ENCODE measurements at regions not wholly inside any gene's neighbourhood (a gene's known extent, or its start where the extent isn't known, plus 50 kb on each side); places are given as distances from the start of the nearest gene placed in this dataset.

- TF ChIP-seq POLR2A (IDR thresholded peaks at IDR 0.05) = no peak
- TF ChIP-seq POLR2AphosphoS5 (IDR thresholded peaks at IDR 0.05; ENCODE audit: insufficient read depth in 1 of 2, low read depth in 1 of 2) = no peak
- no peak for TF ChIP-seq CTCF (IDR thresholded peaks at IDR 0.05)
- intact Hi-C loops (cut with DNase I) = no loop called here
Measured at GRCh38 chr1:57959531-57960241, 535.8 kb upstream of the DAB1 start.

GRCh38 chr1:57957576-57957975, 533.7 kb upstream of the DAB1 start:
- no peaks in the 10 kb centered on the region for H3K9me3 ChIP-seq
- H3K27ac ChIP-seq = no peak overlapping the region
- DNase-seq (ENCODE audit: extremely low spot score in 2 of 2) = no peak
- H3K36me3 ChIP-seq = no peaks in the 10 kb centered on the region
- no peak overlapping the region for H3K4me3 ChIP-seq
- TF ChIP-seq POLR2A (IDR thresholded peaks at IDR 0.05) = no peak
- TF ChIP-seq CTCF (IDR thresholded peaks at IDR 0.05) = no peak
- no peak for TF ChIP-seq POLR2AphosphoS5 (IDR thresholded peaks at IDR 0.05; ENCODE audit: insufficient read depth in 1 of 2, low read depth in 1 of 2)
- intact Hi-C loops (cut with DNase I) = no loop called here
- H3K4me1 ChIP-seq = no peaks in the 10 kb centered on the region
- H3K27me3 ChIP-seq = no peaks in the 10 kb centered on the region

More at GRCh38 chr1:57959531-57960241, 535.8 kb upstream of the DAB1 start:
- no peaks in the 10 kb centered on the region for H3K9me3 ChIP-seq
- H3K27ac ChIP-seq = no peak overlapping the region
- no peaks in the 10 kb centered on the region for H3K27me3 ChIP-seq
- no peaks in the 10 kb centered on the region for H3K36me3 ChIP-seq
- H3K4me1 ChIP-seq = no peaks in the 10 kb centered on the region
- DNase-seq (ENCODE audit: extremely low spot score in 2 of 2) = no peak
- H3K4me3 ChIP-seq = no peak overlapping the region

DNA sequence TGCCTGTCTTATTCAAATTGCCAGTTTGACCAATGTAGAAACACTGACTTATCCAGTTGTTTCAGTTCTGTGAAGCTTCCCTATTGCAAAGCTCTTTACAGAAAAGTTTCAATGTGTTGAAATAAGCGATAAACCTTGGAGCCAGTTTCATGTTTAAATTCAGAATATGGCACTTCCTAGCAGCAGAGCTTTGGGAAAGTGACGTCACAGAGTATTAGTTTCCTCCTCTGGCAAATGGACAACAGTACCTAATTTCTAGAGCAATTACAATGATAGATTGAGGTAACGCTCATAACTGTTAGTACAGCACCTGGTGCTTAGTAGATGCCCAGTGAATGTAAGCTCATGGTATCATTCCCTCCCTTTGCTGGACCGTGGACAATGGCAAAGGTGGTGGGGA, 527.5 kb upstream of the DAB1 start:
- intact Hi-C loops (cut with DNase I) = no loop called here
- DNase-seq (ENCODE audit: extremely low spot score in 2 of 2) = no peak
- Histone ChIP-seq H3K9me3 (no peaks in the 10 kb centered on the region), H3K27me3 (no peaks in the 10 kb centered on the region), H3K4me1 (no peaks in the 10 kb centered on the region), H3K27ac (no peak overlapping the region), H3K36me3 (no peaks in the 10 kb centered on the region), H3K4me3 (no peak overlapping the region)
- TF ChIP-seq CTCF (IDR thresholded peaks at IDR 0.05) (no peak), POLR2AphosphoS5 (IDR thresholded peaks at IDR 0.05; ENCODE audit: insufficient read depth in 1 of 2, low read depth in 1 of 2) (no peak), POLR2A (IDR thresholded peaks at IDR 0.05) (no peak)

DNA sequence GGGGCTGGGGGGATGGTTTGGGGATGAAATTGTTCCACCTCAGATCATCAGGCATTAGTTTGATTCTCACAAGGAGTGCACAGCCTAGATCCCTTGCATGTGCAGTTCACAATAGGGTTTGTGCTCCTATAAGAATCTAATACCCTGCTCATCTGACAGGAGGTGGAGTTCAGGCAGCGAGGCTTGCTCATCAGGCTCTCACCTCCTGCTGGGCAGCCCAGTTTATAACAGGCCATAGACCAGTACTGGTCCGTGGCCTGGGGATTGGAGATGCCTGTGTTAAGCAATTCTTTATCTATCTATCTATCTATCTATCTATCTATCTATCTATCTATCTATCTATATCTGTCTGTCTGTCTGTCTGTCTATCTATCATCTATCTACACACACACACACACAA, 525.3 kb upstream of the DAB1 start:
- TF ChIP-seq CTCF (IDR thresholded peaks at IDR 0.05) (no peak), POLR2AphosphoS5 (IDR thresholded peaks at IDR 0.05; ENCODE audit: insufficient read depth in 1 of 2, low read depth in 1 of 2) (no peak), POLR2A (IDR thresholded peaks at IDR 0.05) (no peak)
- Histone ChIP-seq H3K36me3 (no peaks in the 10 kb centered on the region), H3K4me3 (no peak overlapping the region), H3K4me1 (no peaks in the 10 kb centered on the region), H3K27ac (no peak overlapping the region), H3K9me3 (no peaks in the 10 kb centered on the region), H3K27me3 (no peaks in the 10 kb centered on the region)
- intact Hi-C loops (cut with DNase I) = no loop called here
- DNase-seq (ENCODE audit: extremely low spot score in 2 of 2) = no peak

DNA sequence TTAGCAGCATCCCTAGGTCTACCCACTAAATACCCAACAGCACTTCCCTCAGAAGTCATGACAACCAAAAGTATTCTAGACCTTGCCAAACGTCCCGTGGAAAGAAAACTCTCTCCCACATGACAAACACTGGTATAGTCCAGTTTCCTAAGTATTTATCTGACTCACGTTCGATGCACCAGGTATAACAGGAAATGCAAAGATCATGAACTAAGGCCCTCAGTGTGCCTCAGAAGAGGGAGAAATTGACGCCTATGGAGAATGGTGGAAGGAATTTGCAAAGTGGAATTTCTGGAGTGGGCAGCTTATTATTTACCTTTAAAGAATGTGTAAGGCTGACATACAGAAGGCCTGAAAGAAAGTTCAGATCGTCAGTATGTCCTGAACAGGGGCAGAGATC, 523.6 kb upstream of the DAB1 start:
- Histone ChIP-seq H3K27ac (no peak overlapping the region), H3K27me3 (no peaks in the 10 kb centered on the region), H3K4me1 (no peaks in the 10 kb centered on the region), H3K4me3 (no peak overlapping the region), H3K36me3 (no peaks in the 10 kb centered on the region), H3K9me3 (no peaks in the 10 kb centered on the region)
- intact Hi-C loops (cut with DNase I) = no loop called here
- DNase-seq (ENCODE audit: extremely low spot score in 2 of 2) = no peak
- TF ChIP-seq CTCF (IDR thresholded peaks at IDR 0.05) (no peak), POLR2AphosphoS5 (IDR thresholded peaks at IDR 0.05; ENCODE audit: insufficient read depth in 1 of 2, low read depth in 1 of 2) (no peak), POLR2A (IDR thresholded peaks at IDR 0.05) (no peak)

Data from vagina (tissue), 2 donors.